Liver (tissue), 8 donors: ENCODE measurements at regions not wholly inside any gene's neighbourhood (a gene's known extent, or its start where the extent isn't known, plus 50 kb on each side); places are given as distances from the start of the nearest gene placed in this dataset.

ENCODE experiments used
- DNase-seq: peaks from one replicate; pipeline ENCODE4 v3.0.0-alpha.2; 2017; ENCODE audit warnings: low spot score
- H3K27ac ChIP-seq, 2 donors: one replicate each; pipeline ENCODE4 v1.7.0; 2013; ENCODE audit warnings: inconsistent platforms in 2 of 2, low read length in 2 of 2, control low read depth in 1 of 2, low read depth in 1 of 2, mild to moderate bottlenecking in 1 of 2
- H3K27me3 ChIP-seq, 4 donors: one replicate each; pipeline versions ENCODE4 v1.6.1 to v1.7.0; 2013; ENCODE audit warnings: low read length in 3 of 4, inconsistent platforms in 1 of 4, mild to moderate bottlenecking in 1 of 4, moderate library complexity in 1 of 4; ENCODE audit not compliant: control insufficient read depth in 4 of 4, insufficient read depth in 4 of 4
- H3K36me3 ChIP-seq, 4 donors: one replicate each; pipeline versions ENCODE4 v1.6.1 to v1.7.0; 2013; ENCODE audit warnings: low read length in 3 of 4, mild to moderate bottlenecking in 3 of 4, low read depth in 1 of 4, moderate library complexity in 1 of 4; ENCODE audit not compliant: control insufficient read depth in 4 of 4, insufficient read depth in 3 of 4
- H3K4me1 ChIP-seq, 4 donors: one replicate each; pipeline versions ENCODE4 v1.6.1 to v1.7.0; 2013; ENCODE audit warnings: low read length in 3 of 4, mild to moderate bottlenecking in 3 of 4, moderate library complexity in 1 of 4; ENCODE audit not compliant: control insufficient read depth in 4 of 4, insufficient read depth in 4 of 4
- H3K4me3 ChIP-seq, 3 donors: one replicate each; pipeline versions ENCODE4 v1.6.1 to v1.7.0; 2013; ENCODE audit warnings: low read length in 3 of 3, control low read depth in 1 of 3, low read depth in 1 of 3, mild to moderate bottlenecking in 1 of 3
- H3K9ac ChIP-seq, 2 donors: one replicate each; pipeline ENCODE4 v1.7.0; 2013; ENCODE audit warnings: low read length in 2 of 2, mild to moderate bottlenecking in 2 of 2, moderate library complexity in 2 of 2, control low read depth in 1 of 2, low read depth in 1 of 2
- H3K9me3 ChIP-seq, 4 donors: one replicate each; pipeline versions ENCODE4 v1.6.1 to v1.7.0; 2013; ENCODE audit warnings: low read length in 3 of 4; ENCODE audit not compliant: control insufficient read depth in 4 of 4
- EGR1 ChIP-seq, 2 donors: IDR thresholded peaks; 2 replicates each; pipeline ENCODE4 v1.6.1; 2016 to 2018; ENCODE audit warnings: antibody characterized with exemption in 2 of 2, low read depth in 2 of 2
- FOXA1 ChIP-seq: IDR thresholded peaks from 2 replicates; pipeline ENCODE4 v1.6.1; 2016; ENCODE audit warnings: antibody characterized with exemption
- FOXA2 ChIP-seq: IDR thresholded peaks from 2 replicates; pipeline ENCODE4 v1.6.1; 2016; ENCODE audit warnings: antibody characterized with exemption
- GABPA ChIP-seq, 2 donors: IDR thresholded peaks in 1 of 2; conservative IDR thresholded peaks in 1 of 2; 2 replicates each; pipeline ENCODE4 v1.6.1; 2016; ENCODE audit warnings: antibody characterized with exemption in 2 of 2, mild to moderate bottlenecking in 1 of 2, moderate library complexity in 1 of 2
- HNF4A ChIP-seq, 2 donors: conservative IDR thresholded peaks; 2 replicates each; pipeline ENCODE4 v1.6.1; 2016; ENCODE audit warnings: antibody characterized with exemption in 2 of 2, mild to moderate bottlenecking in 2 of 2
- HNF4G ChIP-seq: IDR thresholded peaks from 2 replicates; pipeline ENCODE4 v1.6.1; 2016; ENCODE audit warnings: antibody characterized with exemption
- JUND ChIP-seq, 2 donors: IDR thresholded peaks; 2 replicates each; pipeline ENCODE4 v1.6.1; 2016; ENCODE audit warnings: antibody characterized with exemption in 2 of 2
- NR2F2 ChIP-seq: IDR thresholded peaks from 2 replicates; pipeline ENCODE4 v1.6.1; 2016; ENCODE audit warnings: antibody characterized with exemption
- RAD21 ChIP-seq, 2 donors: IDR thresholded peaks; 2 replicates each; pipeline ENCODE4 v1.6.1; 2016; ENCODE audit warnings: antibody characterized with exemption in 2 of 2, mild to moderate bottlenecking in 2 of 2
- RXRA ChIP-seq, 2 donors: IDR thresholded peaks; 2 replicates each; pipeline ENCODE4 v1.6.1; 2017 to 2018; ENCODE audit warnings: antibody characterized with exemption in 2 of 2, mild to moderate bottlenecking in 1 of 2
- SP1 ChIP-seq: IDR thresholded peaks from 2 replicates; pipeline ENCODE4 v1.6.1; 2018; ENCODE audit warnings: antibody characterized with exemption, mild to moderate bottlenecking
- TAF1 ChIP-seq: conservative IDR thresholded peaks from 2 replicates; pipeline ENCODE4 v1.6.1; 2016; ENCODE audit warnings: antibody characterized with exemption, mild to moderate bottlenecking
- YY1 ChIP-seq: IDR thresholded peaks from 2 replicates; pipeline ENCODE4 v1.6.1; 2016; ENCODE audit warnings: antibody characterized with exemption, mild to moderate bottlenecking
- WGBS: extraction: QIAGEN DNeasy Blood & Tissue Kit; methylation state at CpG from one replicate; pipeline ENCODE4 v1.1.7; 2013; 5-methylcytosine and 5-hydroxymethylcytosine counted together
- TF ChIP-seq, protein P1 (sequence below): fragments of 150-350 bp; IDR thresholded peaks from 2 replicates; pipeline ENCODE4 v1.5.1; 2017; ENCODE audit warnings: improper control_type of control experiment, low read depth, low read length; ENCODE audit not compliant: missing input control
- TF ChIP-seq, protein P2 (sequence below): IDR thresholded peaks from 2 replicates; pipeline ENCODE4 v1.6.1; 2016; ENCODE audit warnings: antibody characterized with exemption
- TF ChIP-seq, protein P3 (sequence below): IDR thresholded peaks from 2 replicates; pipeline ENCODE4 v1.6.1; 2016; ENCODE audit warnings: antibody characterized with exemption
- TF ChIP-seq, protein P4 (sequence below): IDR thresholded peaks from 2 replicates; pipeline ENCODE4 v1.6.1; 2016; ENCODE audit warnings: antibody characterized with exemption
- TF ChIP-seq, protein P5 (sequence below): IDR thresholded peaks from 2 replicates; pipeline ENCODE4 v1.6.1; 2016; ENCODE audit warnings: antibody characterized with exemption, mild to moderate bottlenecking
- donor health status: healthy.
- donor health status: healthy.
- donor health status: healthy.
- donor health status: healthy.
- donor health status: healthy.

DNA sequence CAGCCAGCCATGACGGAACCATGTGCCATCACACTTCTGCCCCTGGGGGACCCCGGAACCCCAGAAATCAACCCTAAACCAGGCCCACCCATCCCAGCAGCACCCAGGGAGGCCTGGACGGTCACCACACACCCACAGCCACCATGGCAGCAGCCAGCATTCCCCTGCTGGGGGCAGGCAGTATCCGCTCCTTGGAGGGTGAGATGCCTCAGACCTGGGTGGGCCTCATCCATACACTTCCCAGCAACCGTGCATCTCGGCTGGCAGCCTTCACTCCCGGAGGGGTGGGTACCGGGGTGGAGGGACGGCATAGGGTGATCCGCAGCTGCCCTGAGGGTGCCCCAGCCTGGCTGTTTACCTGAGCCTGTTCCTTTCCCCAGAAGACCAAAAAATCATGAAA lies 69.1 kb upstream of the FAM20C start:
- H3K27ac ChIP-seq: no peak overlapping the region
- whole genome bisulfite sequencing: 88% methylated on average over 10 of the region's 10 CpGs
- no peak overlapping the region for H3K9ac ChIP-seq
- peaks cover 0 to 17% (median 6%) of the 10 kb centered on the region in 4 donors for H3K4me1 ChIP-seq
- H3K9me3 ChIP-seq: no peaks in the 10 kb centered on the region
- TF ChIP-seq, protein P1, sequence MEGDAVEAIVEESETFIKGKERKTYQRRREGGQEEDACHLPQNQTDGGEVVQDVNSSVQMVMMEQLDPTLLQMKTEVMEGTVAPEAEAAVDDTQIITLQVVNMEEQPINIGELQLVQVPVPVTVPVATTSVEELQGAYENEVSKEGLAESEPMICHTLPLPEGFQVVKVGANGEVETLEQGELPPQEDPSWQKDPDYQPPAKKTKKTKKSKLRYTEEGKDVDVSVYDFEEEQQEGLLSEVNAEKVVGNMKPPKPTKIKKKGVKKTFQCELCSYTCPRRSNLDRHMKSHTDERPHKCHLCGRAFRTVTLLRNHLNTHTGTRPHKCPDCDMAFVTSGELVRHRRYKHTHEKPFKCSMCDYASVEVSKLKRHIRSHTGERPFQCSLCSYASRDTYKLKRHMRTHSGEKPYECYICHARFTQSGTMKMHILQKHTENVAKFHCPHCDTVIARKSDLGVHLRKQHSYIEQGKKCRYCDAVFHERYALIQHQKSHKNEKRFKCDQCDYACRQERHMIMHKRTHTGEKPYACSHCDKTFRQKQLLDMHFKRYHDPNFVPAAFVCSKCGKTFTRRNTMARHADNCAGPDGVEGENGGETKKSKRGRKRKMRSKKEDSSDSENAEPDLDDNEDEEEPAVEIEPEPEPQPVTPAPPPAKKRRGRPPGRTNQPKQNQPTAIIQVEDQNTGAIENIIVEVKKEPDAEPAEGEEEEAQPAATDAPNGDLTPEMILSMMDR: no peak
- no peak for TF ChIP-seq TAF1
- no peak for TF ChIP-seq NR2F2
- TF ChIP-seq, protein P2, sequence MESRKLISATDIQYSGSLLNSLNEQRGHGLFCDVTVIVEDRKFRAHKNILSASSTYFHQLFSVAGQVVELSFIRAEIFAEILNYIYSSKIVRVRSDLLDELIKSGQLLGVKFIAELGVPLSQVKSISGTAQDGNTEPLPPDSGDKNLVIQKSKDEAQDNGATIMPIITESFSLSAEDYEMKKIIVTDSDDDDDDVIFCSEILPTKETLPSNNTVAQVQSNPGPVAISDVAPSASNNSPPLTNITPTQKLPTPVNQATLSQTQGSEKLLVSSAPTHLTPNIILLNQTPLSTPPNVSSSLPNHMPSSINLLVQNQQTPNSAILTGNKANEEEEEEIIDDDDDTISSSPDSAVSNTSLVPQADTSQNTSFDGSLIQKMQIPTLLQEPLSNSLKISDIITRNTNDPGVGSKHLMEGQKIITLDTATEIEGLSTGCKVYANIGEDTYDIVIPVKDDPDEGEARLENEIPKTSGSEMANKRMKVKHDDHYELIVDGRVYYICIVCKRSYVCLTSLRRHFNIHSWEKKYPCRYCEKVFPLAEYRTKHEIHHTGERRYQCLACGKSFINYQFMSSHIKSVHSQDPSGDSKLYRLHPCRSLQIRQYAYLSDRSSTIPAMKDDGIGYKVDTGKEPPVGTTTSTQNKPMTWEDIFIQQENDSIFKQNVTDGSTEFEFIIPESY: no peak
- TF ChIP-seq, protein P3, sequence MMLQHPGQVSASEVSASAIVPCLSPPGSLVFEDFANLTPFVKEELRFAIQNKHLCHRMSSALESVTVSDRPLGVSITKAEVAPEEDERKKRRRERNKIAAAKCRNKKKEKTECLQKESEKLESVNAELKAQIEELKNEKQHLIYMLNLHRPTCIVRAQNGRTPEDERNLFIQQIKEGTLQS: no peak
- TF ChIP-seq FOXA1: no peak
- TF ChIP-seq, protein P4, sequence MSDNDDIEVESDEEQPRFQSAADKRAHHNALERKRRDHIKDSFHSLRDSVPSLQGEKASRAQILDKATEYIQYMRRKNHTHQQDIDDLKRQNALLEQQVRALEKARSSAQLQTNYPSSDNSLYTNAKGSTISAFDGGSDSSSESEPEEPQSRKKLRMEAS: no peak
- TF ChIP-seq SP1: no peak
- no peak for TF ChIP-seq JUND (IDR thresholded peaks at IDR 0.05)
- TF ChIP-seq, protein P5, sequence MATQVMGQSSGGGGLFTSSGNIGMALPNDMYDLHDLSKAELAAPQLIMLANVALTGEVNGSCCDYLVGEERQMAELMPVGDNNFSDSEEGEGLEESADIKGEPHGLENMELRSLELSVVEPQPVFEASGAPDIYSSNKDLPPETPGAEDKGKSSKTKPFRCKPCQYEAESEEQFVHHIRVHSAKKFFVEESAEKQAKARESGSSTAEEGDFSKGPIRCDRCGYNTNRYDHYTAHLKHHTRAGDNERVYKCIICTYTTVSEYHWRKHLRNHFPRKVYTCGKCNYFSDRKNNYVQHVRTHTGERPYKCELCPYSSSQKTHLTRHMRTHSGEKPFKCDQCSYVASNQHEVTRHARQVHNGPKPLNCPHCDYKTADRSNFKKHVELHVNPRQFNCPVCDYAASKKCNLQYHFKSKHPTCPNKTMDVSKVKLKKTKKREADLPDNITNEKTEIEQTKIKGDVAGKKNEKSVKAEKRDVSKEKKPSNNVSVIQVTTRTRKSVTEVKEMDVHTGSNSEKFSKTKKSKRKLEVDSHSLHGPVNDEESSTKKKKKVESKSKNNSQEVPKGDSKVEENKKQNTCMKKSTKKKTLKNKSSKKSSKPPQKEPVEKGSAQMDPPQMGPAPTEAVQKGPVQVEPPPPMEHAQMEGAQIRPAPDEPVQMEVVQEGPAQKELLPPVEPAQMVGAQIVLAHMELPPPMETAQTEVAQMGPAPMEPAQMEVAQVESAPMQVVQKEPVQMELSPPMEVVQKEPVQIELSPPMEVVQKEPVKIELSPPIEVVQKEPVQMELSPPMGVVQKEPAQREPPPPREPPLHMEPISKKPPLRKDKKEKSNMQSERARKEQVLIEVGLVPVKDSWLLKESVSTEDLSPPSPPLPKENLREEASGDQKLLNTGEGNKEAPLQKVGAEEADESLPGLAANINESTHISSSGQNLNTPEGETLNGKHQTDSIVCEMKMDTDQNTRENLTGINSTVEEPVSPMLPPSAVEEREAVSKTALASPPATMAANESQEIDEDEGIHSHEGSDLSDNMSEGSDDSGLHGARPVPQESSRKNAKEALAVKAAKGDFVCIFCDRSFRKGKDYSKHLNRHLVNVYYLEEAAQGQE: no peak
- TF ChIP-seq GABPA (IDR thresholded peaks at IDR 0.05 in 1 of 2, conservative IDR thresholded peaks at IDR 0.05 in 1 of 2): no peak
- TF ChIP-seq HNF4G: no peak
- no peak for TF ChIP-seq EGR1 (IDR thresholded peaks at IDR 0.05; ENCODE audit: low read depth in 2 of 2)
- TF ChIP-seq RAD21 (IDR thresholded peaks at IDR 0.05): no peak
- TF ChIP-seq RXRA (IDR thresholded peaks at IDR 0.05): no peak
- TF ChIP-seq YY1: no peak
- no peak for TF ChIP-seq FOXA2
- TF ChIP-seq HNF4A (conservative IDR thresholded peaks at IDR 0.05): no peak
- no peaks in the 10 kb centered on the region for H3K27me3 ChIP-seq
- DNase-seq: no peak
- H3K36me3 ChIP-seq: no peaks in the 10 kb centered on the region
- H3K4me3 ChIP-seq: no peak overlapping the region
